GM23248 (cell line): ENCODE measurements at regions not wholly inside any gene's neighbourhood (a gene's known extent, or its start where the extent isn't known, plus 50 kb on each side); places are given as distances from the start of the nearest gene placed in this dataset.

Experiments
- EZH2 ChIP-seq: fragments of 200-600 bp; sonication (generic); IDR thresholded peaks from 2 replicates; pipeline ENCODE4 v1.6.1; 2018; ENCODE audit warnings: antibody characterized with exemption, mild to moderate bottlenecking; ENCODE audit not compliant: insufficient read depth, poor library complexity, severe bottlenecking
- EZH2phosphoT487 ChIP-seq: fragments of 200-600 bp; sonication (generic); IDR thresholded peaks from 2 replicates; pipeline ENCODE4 v1.6.1; 2018; ENCODE audit warnings: antibody characterized with exemption, moderate library complexity, mild to moderate bottlenecking, low read depth; ENCODE audit not compliant: insufficient read depth

DNA sequence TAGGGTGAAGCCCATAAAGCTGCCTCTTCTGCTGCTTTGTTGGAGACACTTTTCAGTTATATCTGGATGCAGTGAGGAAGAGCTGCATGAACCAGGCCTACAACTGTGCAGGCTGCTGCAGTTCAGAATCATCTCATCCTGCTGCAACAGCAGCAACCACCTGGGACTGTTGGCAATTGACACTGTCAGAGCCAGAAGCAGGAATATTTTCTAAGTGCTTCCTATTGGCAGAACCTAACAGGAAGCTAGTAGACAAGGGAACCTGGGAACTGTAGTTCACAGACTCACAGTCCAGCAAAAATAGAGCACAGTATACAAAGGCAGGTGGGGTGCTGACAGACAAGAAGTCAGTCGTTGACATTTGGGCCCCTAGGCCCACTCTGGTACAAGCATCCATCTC, 452.9 kb upstream of the SPRED2 start:
- no peak for TF ChIP-seq EZH2phosphoT487
- TF ChIP-seq EZH2: no peak
